ENCODE measurements at regions not wholly inside any gene's neighbourhood (a gene's known extent, or its start where the extent isn't known, plus 50 kb on each side); places are given as distances from the start of the nearest gene placed in this dataset.

DNA sequence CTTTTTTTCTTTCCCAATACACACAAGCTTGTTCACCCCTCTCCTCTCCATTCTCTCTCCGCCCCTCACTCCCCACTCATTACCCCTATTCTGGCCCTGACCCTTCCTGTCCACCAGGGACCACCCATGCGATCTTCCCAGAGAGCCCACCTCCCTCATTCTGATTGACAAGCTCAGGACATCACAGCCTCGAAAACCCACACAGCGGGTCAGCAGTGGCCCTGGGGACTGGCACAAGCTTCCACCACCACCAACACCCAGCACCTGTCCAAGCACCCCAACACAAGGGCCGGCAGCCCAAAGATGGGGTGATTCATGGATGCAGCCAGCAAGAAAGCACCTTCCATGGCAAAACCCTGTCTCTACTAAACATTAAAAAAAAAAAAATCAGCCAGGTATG lies 50.0 kb upstream of the USP6NL start:
- TF ChIP-seq, protein P1, sequence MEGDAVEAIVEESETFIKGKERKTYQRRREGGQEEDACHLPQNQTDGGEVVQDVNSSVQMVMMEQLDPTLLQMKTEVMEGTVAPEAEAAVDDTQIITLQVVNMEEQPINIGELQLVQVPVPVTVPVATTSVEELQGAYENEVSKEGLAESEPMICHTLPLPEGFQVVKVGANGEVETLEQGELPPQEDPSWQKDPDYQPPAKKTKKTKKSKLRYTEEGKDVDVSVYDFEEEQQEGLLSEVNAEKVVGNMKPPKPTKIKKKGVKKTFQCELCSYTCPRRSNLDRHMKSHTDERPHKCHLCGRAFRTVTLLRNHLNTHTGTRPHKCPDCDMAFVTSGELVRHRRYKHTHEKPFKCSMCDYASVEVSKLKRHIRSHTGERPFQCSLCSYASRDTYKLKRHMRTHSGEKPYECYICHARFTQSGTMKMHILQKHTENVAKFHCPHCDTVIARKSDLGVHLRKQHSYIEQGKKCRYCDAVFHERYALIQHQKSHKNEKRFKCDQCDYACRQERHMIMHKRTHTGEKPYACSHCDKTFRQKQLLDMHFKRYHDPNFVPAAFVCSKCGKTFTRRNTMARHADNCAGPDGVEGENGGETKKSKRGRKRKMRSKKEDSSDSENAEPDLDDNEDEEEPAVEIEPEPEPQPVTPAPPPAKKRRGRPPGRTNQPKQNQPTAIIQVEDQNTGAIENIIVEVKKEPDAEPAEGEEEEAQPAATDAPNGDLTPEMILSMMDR (IDR thresholded peaks at IDR 0.05): no peak
- no peak for TF ChIP-seq EP300 (IDR thresholded peaks at IDR 0.05; ENCODE audit: low read depth)

Data from transverse colon (tissue), 3 donors.